NCI-H2196 treated with DMSO at 0.1 percent for 48 hours (cell line): ENCODE measurements at regions not wholly inside any gene's neighbourhood (a gene's known extent, or its start where the extent isn't known, plus 50 kb on each side); places are given as distances from the start of the nearest gene placed in this dataset.

Source experiments
- DNase-seq: peaks from one replicate; lab custom pipeline; 2025; ENCODE audit not compliant: unreplicated experiment; lab: John Stamatoyannopoulos, UW

DNA sequence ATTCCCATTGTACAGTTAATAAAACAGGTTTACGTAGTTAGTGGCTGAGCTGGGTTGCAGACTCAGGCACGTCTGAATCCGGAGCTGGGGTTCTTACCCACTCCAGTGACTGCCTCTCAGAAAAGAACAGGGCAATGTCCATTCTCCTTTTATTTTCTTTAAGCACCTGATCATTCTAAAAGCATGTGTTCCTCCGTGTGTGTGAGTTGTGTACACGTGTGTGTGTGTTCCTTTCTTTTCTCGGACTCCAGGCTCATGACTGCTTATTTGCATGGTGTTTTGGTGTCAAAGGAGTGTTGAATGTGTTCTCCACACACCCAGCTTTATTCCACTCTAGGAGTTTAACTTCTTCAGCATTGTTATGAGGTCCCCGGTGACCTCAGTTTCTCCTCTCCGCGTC, 260.1 kb downstream of the SNX10 start:
- DNase-seq: no peak

DNA sequence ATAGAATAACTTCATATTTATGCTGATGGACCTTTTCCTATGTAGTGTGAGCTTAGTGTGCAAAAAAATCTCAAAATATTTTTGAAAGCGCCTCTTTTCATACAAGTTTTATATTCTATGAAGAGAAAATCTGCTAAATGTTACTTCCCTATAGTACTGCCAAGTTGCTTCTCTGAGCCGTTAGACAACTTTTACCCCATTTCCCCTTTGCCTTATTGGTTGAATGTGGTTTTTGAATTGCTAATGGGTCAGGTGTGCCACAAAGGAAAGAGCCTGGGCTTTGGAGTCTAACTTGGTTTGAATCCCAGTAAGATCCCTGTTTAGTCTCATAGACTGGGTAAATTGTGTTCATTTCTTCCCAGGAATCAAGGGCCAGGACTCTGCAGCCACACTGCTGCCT, 261.5 kb downstream of the SNX10 start:
- no peak for DNase-seq

DNA sequence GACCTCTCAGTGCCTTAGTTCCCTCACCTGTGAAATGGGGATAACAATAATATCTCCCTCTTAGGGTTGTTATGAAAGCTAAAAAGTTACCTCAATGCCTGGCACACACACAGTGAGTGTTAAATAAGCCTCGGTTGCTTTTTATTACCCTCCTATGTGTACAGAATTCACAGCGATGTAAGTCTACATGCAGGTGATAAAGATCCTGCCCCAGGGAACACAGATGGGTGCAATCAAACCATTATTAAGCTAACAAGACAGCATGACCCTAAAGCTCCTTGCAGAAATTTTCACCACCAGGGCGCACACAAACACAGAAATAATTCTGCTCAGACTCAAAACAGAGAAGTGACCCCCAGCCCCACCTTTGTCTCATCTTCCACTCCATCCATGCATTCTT, 261.9 kb downstream of the SNX10 start:
- no peak for DNase-seq

DNA sequence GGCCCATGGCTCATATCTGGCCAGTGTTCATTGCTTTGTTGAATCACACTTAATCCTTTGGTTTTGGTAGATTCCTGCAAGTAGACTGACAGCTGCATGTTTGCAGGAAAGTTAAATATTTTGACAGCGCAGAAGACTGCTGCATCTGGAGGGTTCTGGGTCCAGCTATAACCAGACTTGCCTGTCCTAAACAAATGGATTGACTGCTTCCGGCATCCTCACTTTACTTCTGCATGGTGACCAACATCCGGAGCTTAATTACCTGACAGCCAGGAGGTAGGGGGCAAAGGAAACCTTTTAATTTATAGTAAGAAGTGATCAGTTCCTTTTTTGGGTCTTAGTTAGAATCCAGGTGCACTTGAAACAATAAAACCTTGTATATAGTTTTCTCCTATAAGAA, 263.3 kb downstream of the SNX10 start:
- no peak for DNase-seq

GRCh38 chr7:26556061-26556881, 264.6 kb downstream of the SNX10 start:
- no peak for DNase-seq

DNA sequence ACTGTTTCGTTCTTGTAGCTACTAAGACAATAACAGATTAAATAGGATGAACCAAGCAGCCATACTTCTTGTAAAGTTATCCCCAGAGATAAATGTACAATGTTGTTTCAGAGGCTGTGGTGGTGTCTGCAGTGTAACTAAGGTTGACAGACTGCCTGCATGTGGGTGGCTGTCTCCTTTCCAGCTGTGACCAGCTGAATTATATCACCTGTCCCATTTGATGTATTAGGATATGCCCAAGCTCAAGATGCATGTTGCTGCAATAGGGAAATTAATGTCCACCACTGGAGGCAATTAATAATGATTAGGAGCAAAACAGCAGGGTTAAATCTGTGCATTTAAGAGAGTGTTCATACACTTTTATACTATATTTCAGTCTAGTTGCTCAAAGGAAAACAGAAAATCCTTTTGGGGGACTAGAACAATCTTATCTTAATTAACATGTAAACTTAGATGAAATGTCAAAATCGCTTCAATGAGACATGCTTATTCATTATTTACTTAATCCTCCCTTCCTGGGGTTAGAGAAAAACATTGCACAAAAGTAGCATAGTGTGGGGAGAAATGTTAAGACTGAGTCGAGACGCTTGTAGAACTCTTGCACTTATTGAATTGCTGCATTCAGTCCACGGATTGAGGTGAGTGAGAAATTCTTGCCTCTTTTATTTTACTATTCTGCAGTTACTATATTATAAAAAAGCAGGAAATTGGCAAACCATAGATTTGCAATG, 269.0 kb downstream of the SNX10 start:
- no peak for DNase-seq

DNA sequence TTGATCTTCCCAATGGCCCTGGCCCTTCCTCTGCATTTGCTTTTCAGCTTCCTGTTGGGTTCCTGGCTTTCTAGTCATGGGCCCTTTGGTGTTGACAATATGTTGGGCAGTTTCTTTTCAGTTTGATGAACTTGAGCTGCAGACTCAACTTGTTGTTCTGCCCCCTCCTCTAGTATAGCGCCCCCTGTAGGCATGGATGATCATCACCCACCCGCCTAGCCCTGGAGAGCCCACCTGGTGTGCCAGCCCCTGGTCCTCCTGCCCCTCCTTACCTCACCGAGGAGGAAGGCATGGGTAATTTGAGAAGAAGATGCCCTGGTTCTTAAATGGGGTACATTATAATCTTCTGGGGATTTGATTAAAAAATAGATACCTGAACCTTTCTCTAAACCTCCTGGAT, 271.2 kb downstream of the SNX10 start:
- DNase-seq: no peak

- DNase-seq: no peak
Measured at GRCh38 chr7:26563406-26563805, 271.7 kb downstream of the SNX10 start.

DNA sequence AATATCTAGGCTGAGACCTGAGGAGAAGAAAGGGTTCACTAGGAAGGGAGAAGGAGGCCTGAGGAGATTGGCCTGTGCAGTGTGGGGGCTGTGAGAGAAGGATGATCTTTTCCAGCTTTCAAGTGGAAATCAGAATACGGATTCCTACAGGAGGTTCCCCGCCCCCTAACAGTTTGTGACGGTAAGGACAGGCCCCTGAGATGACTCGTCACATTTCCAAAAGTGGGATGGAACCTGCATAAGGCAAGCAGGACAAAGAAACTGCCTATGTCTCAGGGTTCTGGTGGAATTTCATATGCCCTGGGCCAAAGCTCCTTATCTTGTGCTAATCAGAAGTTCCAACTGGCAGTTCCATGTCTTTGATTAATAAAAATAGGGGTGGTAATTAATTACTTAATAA, 275.6 kb downstream of the SNX10 start:
- DNase-seq: no peak

DNA sequence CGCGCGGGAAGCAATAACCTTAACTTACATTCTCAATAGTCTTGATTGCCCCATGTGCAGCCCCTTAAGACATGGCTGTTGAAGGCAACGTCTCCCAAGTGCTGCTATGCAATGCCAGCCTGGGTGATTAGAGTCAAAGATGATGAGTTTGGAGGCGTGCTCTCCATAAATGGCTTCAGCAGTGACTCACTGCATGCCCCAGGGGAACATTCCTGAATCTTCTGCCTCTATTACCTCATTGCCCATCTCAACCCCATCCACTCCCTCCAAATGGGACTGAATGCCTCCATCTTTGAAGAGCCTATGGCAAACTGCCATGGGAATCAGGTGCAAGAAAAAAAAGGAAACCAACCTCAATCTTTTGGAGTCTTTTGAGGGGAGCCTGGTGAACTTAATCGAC, 282.8 kb downstream of the SNX10 start:
- no peak for DNase-seq

GRCh38 chr7:26580064-26580591, 284.3 kb downstream of the SKAP2 start:
- DNase-seq: no peak

DNA sequence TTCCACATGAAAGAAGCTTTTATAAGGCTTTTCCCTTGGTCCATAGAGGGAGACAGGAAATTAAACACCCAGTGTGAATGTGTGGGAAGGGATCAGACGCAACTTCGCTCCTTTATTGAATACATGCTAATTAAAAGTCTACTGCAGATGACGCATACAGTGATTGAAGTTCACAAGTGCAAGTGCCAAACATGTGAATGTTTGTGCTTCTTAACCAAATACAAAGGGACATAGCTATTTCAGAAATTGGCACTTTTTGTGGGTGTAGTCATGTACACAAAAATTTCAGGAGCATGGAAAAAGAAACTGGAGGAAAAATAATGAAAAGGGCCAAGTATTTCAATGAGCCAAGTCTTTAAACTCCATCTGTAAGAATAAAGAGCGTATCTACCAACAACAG, 283.7 kb downstream of the SKAP2 start:
- no peak for DNase-seq

- no peak for DNase-seq
Measured at GRCh38 chr7:26583094-26583648, 281.2 kb downstream of the SKAP2 start.

- no peak for DNase-seq
Measured at GRCh38 chr7:26584326-26584725, 280.1 kb downstream of the SKAP2 start.

DNA sequence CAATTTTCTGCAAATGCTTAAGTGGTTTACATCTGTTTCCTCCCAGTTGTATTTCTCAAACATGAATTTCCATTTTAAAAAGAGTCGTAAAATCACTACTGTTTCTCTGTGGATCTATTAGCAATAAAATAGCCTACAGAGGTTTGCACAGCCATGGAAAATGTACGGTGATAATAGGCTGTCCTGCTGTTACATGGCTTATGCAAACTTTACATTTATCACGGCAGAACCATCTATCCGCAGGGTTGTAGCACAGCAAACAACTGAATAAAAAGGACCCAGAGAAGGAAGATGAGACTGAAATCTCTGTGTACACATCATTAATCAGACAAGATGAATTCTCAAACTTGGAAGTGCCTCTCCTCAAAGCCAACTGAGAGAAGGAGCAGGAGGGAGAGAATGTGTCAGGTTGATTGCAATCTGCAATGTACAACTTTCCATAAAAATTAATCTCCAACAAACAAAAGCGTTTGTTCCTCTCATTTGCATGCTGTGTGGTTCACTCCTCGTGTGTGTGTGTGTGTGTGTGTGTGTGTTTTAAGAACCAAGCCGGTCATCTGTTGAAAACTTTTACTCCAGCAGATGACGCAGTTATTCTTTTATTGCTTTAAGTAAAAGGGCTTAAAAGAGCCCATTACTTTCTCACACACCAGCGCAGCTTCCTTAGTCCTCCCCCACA, 279.3 kb downstream of the SKAP2 start:
- no peak for DNase-seq

DNA sequence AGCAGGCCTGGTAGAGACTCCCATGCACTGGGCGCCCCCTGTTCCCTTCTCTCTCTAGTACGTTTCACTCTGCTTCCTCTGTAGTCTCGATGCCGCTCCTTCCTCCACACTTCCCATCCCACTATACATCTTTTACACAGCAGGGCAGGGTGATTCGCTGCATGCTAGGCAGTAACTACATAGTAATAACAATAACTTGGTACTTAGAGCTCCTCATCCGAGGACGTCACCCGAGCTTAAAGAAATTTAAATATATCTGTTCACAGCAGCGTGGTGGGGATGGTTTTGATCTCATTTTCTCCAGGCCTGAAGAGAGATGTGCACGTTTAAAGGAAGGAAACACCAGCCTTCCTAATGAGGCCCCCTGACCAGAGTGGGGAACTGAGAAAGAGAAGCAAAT, 276.9 kb downstream of the SKAP2 start:
- no peak for DNase-seq

- no peak for DNase-seq
Measured at GRCh38 chr7:26588511-26588910, 275.9 kb downstream of the SKAP2 start.

- DNase-seq: no peak
Measured at GRCh38 chr7:26590709-26591108, 273.7 kb downstream of the SKAP2 start.

DNA sequence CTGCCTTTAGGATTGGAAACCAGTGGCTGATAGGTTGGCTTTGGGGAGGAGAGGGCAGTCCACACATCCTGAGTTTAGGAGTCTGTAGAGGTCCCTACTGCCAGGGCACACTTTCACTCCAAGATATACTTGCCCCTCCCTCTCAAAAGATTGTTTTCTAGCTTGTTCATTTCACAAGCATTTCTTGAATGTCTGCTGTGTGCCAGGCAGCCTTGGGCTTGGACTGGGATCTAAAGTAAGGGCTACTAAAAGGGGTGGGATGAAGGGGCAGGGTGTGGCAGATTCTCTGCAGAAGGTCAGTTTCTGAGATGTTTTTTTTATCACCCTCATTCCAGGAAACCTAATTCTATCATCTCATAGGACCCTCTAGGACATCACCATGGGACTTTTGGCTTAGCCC, 272.4 kb downstream of the SKAP2 start:
- DNase-seq: no peak

GRCh38 chr7:26593393-26593792, 271.0 kb downstream of the SKAP2 start:
- no peak for DNase-seq

- DNase-seq: no peak
Measured at GRCh38 chr7:26593896-26594295, 270.5 kb downstream of the SKAP2 start.
